IMR-90 (cell line): ENCODE measurements at regions not wholly inside any gene's neighbourhood (a gene's known extent, or its start where the extent isn't known, plus 50 kb on each side); places are given as distances from the start of the nearest gene placed in this dataset.

Experiments
- ATAC-seq: fragments of 200-7000 bp; cut with Tn5 transposase; 2 replicates; pipeline ENCODE4 v1.9.1; 2020; ENCODE audit warnings: low read depth, mild to moderate bottlenecking, moderate library complexity
- BruUV-seq: library from RNA; stranded (reverse); fragments of 400-500 nt; replicated peaks from 2 replicates; lab custom pipeline; 2021; lab: Mats Ljungman, UMichigan
- CTCF ChIA-PET: fragments of 300-600 bp; formaldehyde crosslinking; extraction: SDS; loops from one replicate; lab custom pipeline; 2021; ENCODE audit warnings: antibody characterized with exemption; lab: Yijun Ruan, JAX
- POLR2A ChIA-PET: fragments of 300-600 bp; sonication (Branson Sonifier 250); formaldehyde crosslinking; loops from one replicate; lab custom pipeline; 2022; ENCODE audit warnings: antibody characterized with exemption; ENCODE audit not compliant: unreplicated experiment; lab: Charles Lee
- DNase-seq: peaks from one replicate; pipeline ENCODE4 v3.0.0; 2013
- H2AFZ ChIP-seq: replicated peaks from 2 replicates; pipeline ENCODE3; 2013; ENCODE audit warnings: low read length, mild to moderate bottlenecking; ENCODE audit not compliant: poor library complexity
- H2AK5ac ChIP-seq: 2 replicates; pipeline ENCODE4 v1.6.1; 2013; ENCODE audit warnings: low read depth, low read length, inconsistent platforms
- H2AK9ac ChIP-seq: replicated peaks from 2 replicates; pipeline ENCODE3; 2013; ENCODE audit warnings: mild to moderate bottlenecking, low read depth, low read length, moderate library complexity; ENCODE audit not compliant: poor library complexity
- H2BK120ac ChIP-seq: 2 replicates; pipeline ENCODE4 v1.6.1; 2013; ENCODE audit warnings: low read depth, low read length, inconsistent platforms
- H2BK15ac ChIP-seq: 3 replicates; pipeline ENCODE4 v1.6.1; 2013; ENCODE audit warnings: low read depth, low read length, inconsistent platforms
- H2BK20ac ChIP-seq: 2 replicates; pipeline ENCODE4 v1.6.1; 2013; ENCODE audit warnings: low read depth, mild to moderate bottlenecking, inconsistent platforms, low read length, moderate library complexity
- H2BK5ac ChIP-seq: 2 replicates; pipeline ENCODE4 v1.6.1; 2013; ENCODE audit warnings: mild to moderate bottlenecking, low read depth, low read length, inconsistent platforms; ENCODE audit not compliant: poor library complexity, severe bottlenecking
- H3K14ac ChIP-seq: replicated peaks from 2 replicates; pipeline ENCODE4 v1.6.1; 2013; ENCODE audit warnings: low read depth, low read length, inconsistent platforms
- H3K18ac ChIP-seq: 2 replicates; pipeline ENCODE4 v1.6.1; 2013; ENCODE audit warnings: low read depth, low read length, control low read depth
- H3K23ac ChIP-seq: 2 replicates; pipeline ENCODE4 v1.6.1; 2013; ENCODE audit warnings: low read depth, low read length, inconsistent platforms
- H3K27ac ChIP-seq: 2 replicates; pipeline ENCODE4 v1.5.1; 2013; ENCODE audit warnings: mild to moderate bottlenecking, control low read depth, low read length; ENCODE audit not compliant: insufficient read depth
- H3K27me3 ChIP-seq: 2 replicates; pipeline ENCODE4 v1.6.1; 2013; ENCODE audit warnings: low read length; ENCODE audit not compliant: control insufficient read depth, insufficient read depth
- H3K36me3 ChIP-seq: 2 replicates; pipeline ENCODE4 v1.6.1; 2013; ENCODE audit warnings: low read length, mixed read lengths; ENCODE audit not compliant: control insufficient read depth, insufficient read depth
- H3K4ac ChIP-seq: 2 replicates; pipeline ENCODE4 v1.6.1; 2013; ENCODE audit warnings: low read depth, low read length, inconsistent platforms
- H3K4me1 ChIP-seq: 2 replicates; pipeline ENCODE4 v1.6.1; 2013; ENCODE audit warnings: low read length, mixed read lengths; ENCODE audit not compliant: control insufficient read depth, insufficient read depth
- H3K4me2 ChIP-seq: 2 replicates; pipeline ENCODE4 v1.6.1; 2013; ENCODE audit warnings: low read depth, mild to moderate bottlenecking, control low read depth, low read length, moderate library complexity
- H3K4me3 ChIP-seq: 2 replicates; pipeline ENCODE4 v1.5.1; 2013; ENCODE audit warnings: low read depth, mild to moderate bottlenecking, control low read depth, low read length, moderate library complexity; ENCODE audit not compliant: insufficient read depth
- H3K56ac ChIP-seq: 2 replicates; pipeline ENCODE4 v1.6.1; 2013; ENCODE audit warnings: low read length, inconsistent platforms; ENCODE audit not compliant: insufficient read depth; ENCODE audit errors: extremely low read depth
- H3K79me1 ChIP-seq, 2 experiments: 2 replicates each; pipeline ENCODE4 v1.6.1; 2013; ENCODE audit warnings: low read length in 2 of 2, inconsistent platforms in 1 of 2, low read depth in 1 of 2
- H3K9ac ChIP-seq: 2 replicates; pipeline ENCODE4 v1.6.1; 2013; ENCODE audit warnings: low read depth, low read length, control low read depth
- H3K9me1 ChIP-seq: 2 replicates; pipeline ENCODE4 v1.6.1; 2013; ENCODE audit warnings: low read length, inconsistent platforms; ENCODE audit not compliant: insufficient read depth
- H3K9me3 ChIP-seq: 2 replicates; pipeline ENCODE4 v1.6.1; 2013; ENCODE audit warnings: low read length; ENCODE audit not compliant: control insufficient read depth, insufficient read depth
- H4K20me1 ChIP-seq: 2 replicates; pipeline ENCODE4 v1.6.1; 2013; ENCODE audit warnings: low read length, inconsistent platforms; ENCODE audit not compliant: insufficient read depth
- H4K5ac ChIP-seq: 2 replicates; pipeline ENCODE4 v1.6.1; 2013; ENCODE audit warnings: mild to moderate bottlenecking, low read depth, low read length, control low read depth
- H4K8ac ChIP-seq, 2 experiments: 2 replicates each; pipeline ENCODE4 v1.6.1; 2013; ENCODE audit warnings: low read depth in 2 of 2, low read length in 2 of 2, control low read depth in 1 of 2, inconsistent platforms in 1 of 2
- H4K91ac ChIP-seq: 2 replicates; pipeline ENCODE4 v1.6.1; 2013; ENCODE audit warnings: low read depth, low read length, inconsistent platforms; ENCODE audit not compliant: insufficient read depth
- BHLHE40 ChIP-seq: fragments of 150-350 bp; IDR thresholded peaks from 2 replicates; pipeline ENCODE4 v1.6.1; 2016; ENCODE audit warnings: mild to moderate bottlenecking, low read depth, low read length
- CEBPB ChIP-seq: IDR thresholded peaks from 2 replicates; pipeline ENCODE4 v1.6.1; 2012; ENCODE audit warnings: low read depth, low read length, improper control_type of control experiment
- CHD1 ChIP-seq: IDR thresholded peaks from 2 replicates; pipeline ENCODE4 v1.6.1; 2012; ENCODE audit warnings: low read depth, low read length, improper control_type of control experiment
- CTCF ChIP-seq: conservative IDR thresholded peaks from 2 replicates; pipeline ENCODE4 v1.5.1; 2012; ENCODE audit warnings: mild to moderate bottlenecking, low read depth, low read length, improper control_type of control experiment
- ELK1 ChIP-seq: fragments of 150-350 bp; IDR thresholded peaks from 2 replicates; pipeline ENCODE4 v1.6.1; 2016; ENCODE audit warnings: low read depth, mild to moderate bottlenecking, low read length, moderate library complexity, borderline replicate concordance
- FOS ChIP-seq: fragments of 150-350 bp; IDR thresholded peaks from 2 replicates; pipeline ENCODE4 v1.6.1; 2016; ENCODE audit warnings: low read depth, low read length
- MAFK ChIP-seq: IDR thresholded peaks from 2 replicates; pipeline ENCODE4 v1.6.1; 2012; ENCODE audit warnings: low read depth, low read length, improper control_type of control experiment
- MAZ ChIP-seq: IDR thresholded peaks from 2 replicates; pipeline ENCODE4 v1.6.1; 2012; ENCODE audit warnings: low read depth, mild to moderate bottlenecking, low read length, improper control_type of control experiment, moderate library complexity, borderline replicate concordance
- MXI1 ChIP-seq: IDR thresholded peaks from 2 replicates; pipeline ENCODE4 v1.6.1; 2012; ENCODE audit warnings: low read depth, mild to moderate bottlenecking, low read length, moderate library complexity, borderline replicate concordance
- NFE2L2 ChIP-seq: fragments of 150-350 bp; IDR thresholded peaks from 2 replicates; pipeline ENCODE4 v1.6.1; 2016; ENCODE audit warnings: low read depth, mild to moderate bottlenecking, low read length
- POLR2A ChIP-seq: IDR thresholded peaks from 2 replicates; pipeline ENCODE4 v1.6.1; 2012; ENCODE audit warnings: mild to moderate bottlenecking, low read depth, low read length
- RAD21 ChIP-seq: IDR thresholded peaks from 2 replicates; pipeline ENCODE4 v1.6.1; 2012; ENCODE audit warnings: low read length, improper control_type of control experiment
- RCOR1 ChIP-seq: IDR thresholded peaks from 2 replicates; pipeline ENCODE4 v1.6.1; 2012; ENCODE audit warnings: mild to moderate bottlenecking, low read length, improper control_type of control experiment; ENCODE audit not compliant: insufficient replicate concordance
- RFX5 ChIP-seq: IDR thresholded peaks from 2 replicates; pipeline ENCODE4 v1.8.0; 2012; ENCODE audit warnings: low read depth, mild to moderate bottlenecking, low read length, moderate library complexity
- SMC3 ChIP-seq: fragments of 150-350 bp; IDR thresholded peaks from 2 replicates; pipeline ENCODE4 v1.6.1; 2016; ENCODE audit warnings: low read depth, mild to moderate bottlenecking, antibody characterized with exemption, low read length, moderate library complexity
- USF2 ChIP-seq: fragments of 150-350 bp; IDR thresholded peaks from 2 replicates; pipeline ENCODE4 v1.6.1; 2017; ENCODE audit warnings: mild to moderate bottlenecking, antibody characterized with exemption, low read length, low read depth
- WGBS, 2 experiments: methylation state at CpG; one replicate each; pipeline versions ENCODE4 v1.1.5 to v1.1.7; 2013; ENCODE audit warnings: missing lambda C conversion rate in 2 of 2; ENCODE audit not compliant: insufficient read length in 1 of 2; ENCODE audit errors: extremely low coverage in 2 of 2; 5-methylcytosine and 5-hydroxymethylcytosine counted together
- dilution Hi-C: fragments of 300-500 bp; cut with HindIII; formaldehyde crosslinking; loops from one replicate; pipeline ENCODE4 v1.14.3; 2018; ENCODE audit warnings: low sequenced_read_pairs; ENCODE audit not compliant: unreplicated experiment
- in situ Hi-C: fragments of 300-500 bp; cut with MboI; formaldehyde crosslinking; loops from 3 replicates; pipeline ENCODE4 v1.14.3; 2019; ENCODE audit warnings: low sequenced_read_pairs, inconsistent platforms, mixed read lengths
- intact Hi-C: fragments of 100-400 bp; cut with micrococcal nuclease; formaldehyde crosslinking; loops from 2 replicates; pipeline ENCODE4 v1.10.0; 2022

GRCh38 chr5:28558196-28558595 is 1519.8 kb upstream of the CDH9 start:
- no peaks in the 10 kb centered on the region for H3K79me1 ChIP-seq
- H2BK15ac ChIP-seq, result no peak overlapping the region
- no peak overlapping the region for H2AK5ac ChIP-seq
- no peak overlapping the region for H2AFZ ChIP-seq
- H4K20me1 ChIP-seq, result no peaks in the 10 kb centered on the region
- H2BK5ac ChIP-seq, result no peak overlapping the region
- intact Hi-C loops (no loop called here), in situ Hi-C loops (no loop called here), dilution Hi-C loops (no loop called here)
- no peaks in the 10 kb centered on the region for H3K27me3 ChIP-seq
- POLR2A ChIA-PET, result no interaction called here
- H3K9me3 ChIP-seq, result peaks cover 11% of the 10 kb centered on the region; the same call in 1 of the 2 replicates
- no TSS peak for BruUV-seq
- H4K91ac ChIP-seq, result no peak overlapping the region
- H3K4me1 ChIP-seq, result no peaks in the 10 kb centered on the region
- no peak overlapping the region for H3K23ac ChIP-seq
- DNase-seq (no peak), ATAC-seq (no peak)
- H3K9ac ChIP-seq, result no peak overlapping the region
- no peak overlapping the region for H3K4ac ChIP-seq
- no peak overlapping the region for H3K4me2 ChIP-seq
- H2BK120ac ChIP-seq, result no peak overlapping the region
- no peaks in the 10 kb centered on the region for H3K9me1 ChIP-seq
- no peak overlapping the region for H3K18ac ChIP-seq
- TF ChIP-seq CEBPB (no peak), BHLHE40 (no peak), POLR2A (no peak), MAFK (no peak), FOS (no peak), SMC3 (no peak), CHD1 (no peak), RCOR1 (no peak), MAZ (no peak), NFE2L2 (no peak), USF2 (no peak), ELK1 (no peak), CTCF (no peak), RFX5 (no peak), RAD21 (no peak), MXI1 (no peak)
- no peak overlapping the region for H2BK20ac ChIP-seq
- CTCF ChIA-PET, result no interaction called here
- H4K8ac ChIP-seq, result no peak overlapping the region
- H3K27ac ChIP-seq, result no peak overlapping the region
- no CpG with 5 or more reads among the region's 1 CpG for WGBS, 2 experiments
- no peaks in the 10 kb centered on the region for H3K36me3 ChIP-seq
- H3K56ac ChIP-seq, result no peak overlapping the region
- H4K5ac ChIP-seq, result no peak overlapping the region
- H2AK9ac ChIP-seq, result no peak overlapping the region
- no peak overlapping the region for H3K4me3 ChIP-seq
- H3K14ac ChIP-seq, result no peak overlapping the region
